ENCODE measurements at regions not wholly inside any gene's neighbourhood (a gene's known extent, or its start where the extent isn't known, plus 50 kb on each side); places are given as distances from the start of the nearest gene placed in this dataset.

- TF ChIP-seq POLR2A (IDR thresholded peaks at IDR 0.05) (no peak), POLR2AphosphoS5 (IDR thresholded peaks at IDR 0.05) (no peak), CTCF (IDR thresholded peaks at IDR 0.05) (no peak)
Observed at GRCh38 chr11:13784441-13784840, 116.0 kb downstream of the FAR1 start.
